H9 (cell line): ENCODE measurements at regions not wholly inside any gene's neighbourhood (a gene's known extent, or its start where the extent isn't known, plus 50 kb on each side); places are given as distances from the start of the nearest gene placed in this dataset.

ENCODE experiments used
- DNase-seq: peaks from one replicate; pipeline ENCODE4 v3.0.0-alpha.2; 2017
- H2AFZ ChIP-seq: one replicate; pipeline ENCODE4 v1.6.1; 2013; ENCODE audit warnings: mild to moderate bottlenecking, low read length, control low read depth, moderate library complexity
- H2AK5ac ChIP-seq: 2 replicates; pipeline ENCODE4 v1.6.1; 2013; ENCODE audit warnings: low read length, control low read depth, mixed read lengths; ENCODE audit not compliant: insufficient read length
- H2BK120ac ChIP-seq: one replicate; pipeline ENCODE4 v1.6.1; 2013; ENCODE audit warnings: low read depth, mild to moderate bottlenecking, low read length, control low read depth, inconsistent platforms; ENCODE audit not compliant: poor library complexity, severe bottlenecking
- H2BK12ac ChIP-seq: 2 replicates; pipeline ENCODE4 v1.6.1; 2013; ENCODE audit warnings: low read length, control low read depth, mixed read lengths, low read depth; ENCODE audit not compliant: insufficient read length
- H2BK15ac ChIP-seq: 2 replicates; pipeline ENCODE4 v1.6.1; 2013; ENCODE audit warnings: low read depth, low read length, control low read depth
- H2BK20ac ChIP-seq: one replicate; pipeline ENCODE4 v1.6.1; 2013; ENCODE audit warnings: low read depth, mild to moderate bottlenecking, low read length, control low read depth, inconsistent platforms; ENCODE audit not compliant: poor library complexity, severe bottlenecking
- H2BK5ac ChIP-seq: 2 replicates; pipeline ENCODE4 v1.6.1; 2013; ENCODE audit warnings: low read length, control low read depth, mixed read lengths; ENCODE audit not compliant: insufficient read length
- H3K14ac ChIP-seq: 2 replicates; pipeline ENCODE4 v1.6.1; 2013; ENCODE audit warnings: low read length, control low read depth; ENCODE audit not compliant: insufficient read depth
- H3K18ac ChIP-seq: 2 replicates; pipeline ENCODE4 v1.6.1; 2013; ENCODE audit warnings: low read depth, mild to moderate bottlenecking, mixed read lengths, low read length, control low read depth; ENCODE audit not compliant: insufficient read length
- H3K23ac ChIP-seq: 2 replicates; pipeline ENCODE4 v1.6.1; 2013; ENCODE audit warnings: low read length, control low read depth, mixed read lengths, low read depth; ENCODE audit not compliant: insufficient read length
- H3K23me2 ChIP-seq: 2 replicates; pipeline ENCODE4 v1.6.1; 2013; ENCODE audit warnings: low read depth, mild to moderate bottlenecking, mixed read lengths, low read length, control low read depth; ENCODE audit not compliant: insufficient read length, poor library complexity, severe bottlenecking
- H3K27ac ChIP-seq: 2 replicates; pipeline ENCODE4 v1.5.1; 2013; ENCODE audit warnings: low read length, control low read depth, mixed read lengths, low read depth; ENCODE audit not compliant: insufficient read length
- H3K27me3 ChIP-seq: 2 replicates; pipeline ENCODE4 v1.6.1; 2013; ENCODE audit warnings: low read length, control low read depth, inconsistent platforms; ENCODE audit not compliant: insufficient read depth
- H3K4ac ChIP-seq: 2 replicates; pipeline ENCODE4 v1.6.1; 2013; ENCODE audit warnings: low read depth, mild to moderate bottlenecking, control low read depth, inconsistent platforms, low read length, moderate library complexity
- H3K4me1 ChIP-seq: 2 replicates; pipeline ENCODE4 v1.6.1; 2013; ENCODE audit warnings: low read length, control low read depth, inconsistent platforms; ENCODE audit not compliant: insufficient read depth
- H3K4me2 ChIP-seq: 2 replicates; pipeline ENCODE4 v1.6.1; 2013; ENCODE audit warnings: low read length, control low read depth, mixed read lengths; ENCODE audit not compliant: insufficient read length, insufficient read depth
- H3K56ac ChIP-seq: 2 replicates; pipeline ENCODE4 v1.6.1; 2013; ENCODE audit warnings: low read depth, mild to moderate bottlenecking, mixed read lengths, low read length, control low read depth; ENCODE audit not compliant: insufficient read length
- H3K79me1 ChIP-seq: 2 replicates; pipeline ENCODE4 v1.6.1; 2013; ENCODE audit warnings: low read depth, mild to moderate bottlenecking, moderate library complexity, low read length, control low read depth, inconsistent platforms; ENCODE audit not compliant: insufficient read depth, poor library complexity, severe bottlenecking
- H3K79me2 ChIP-seq: 2 replicates; pipeline ENCODE4 v1.6.1; 2013; ENCODE audit warnings: low read length, control low read depth, inconsistent platforms; ENCODE audit not compliant: insufficient read depth
- H3K9ac ChIP-seq: 2 replicates; pipeline ENCODE4 v1.6.1; 2013; ENCODE audit warnings: low read length, control low read depth, mixed read lengths; ENCODE audit not compliant: insufficient read length; ENCODE audit errors: extremely low read depth
- H3K9me3 ChIP-seq: one replicate; pipeline ENCODE4 v1.6.1; 2013; ENCODE audit warnings: low read depth, low read length, inconsistent platforms; ENCODE audit not compliant: control insufficient read depth
- H3T11ph ChIP-seq: one replicate; pipeline ENCODE4 v1.6.1; 2013; ENCODE audit warnings: mild to moderate bottlenecking, low read length, control low read depth, inconsistent platforms
- H4K20me1 ChIP-seq: one replicate; pipeline ENCODE4 v1.6.1; 2013; ENCODE audit not compliant: control insufficient read depth, insufficient read length, insufficient read depth
- H4K5ac ChIP-seq: 2 replicates; pipeline ENCODE4 v1.6.1; 2013; ENCODE audit warnings: low read depth, mild to moderate bottlenecking, mixed read lengths, low read length, control low read depth; ENCODE audit not compliant: insufficient read length
- H4K8ac ChIP-seq: replicated peaks from 2 replicates; pipeline ENCODE4 v1.6.1; 2013; ENCODE audit warnings: low read length, control low read depth, mixed read lengths, low read depth; ENCODE audit not compliant: insufficient read length
- H4K91ac ChIP-seq: 2 replicates; pipeline ENCODE4 v1.6.1; 2013; ENCODE audit warnings: low read depth, mild to moderate bottlenecking, moderate library complexity, mixed read lengths, low read length, control low read depth; ENCODE audit not compliant: insufficient read length
- H3K27ac Mint-ChIP-seq, 3 experiments: 2 replicates in 2 of 3; 3 replicates in 1 of 3; pipeline ENCODE4 v1.8.0; 2020 to 2021; ENCODE audit warnings: mixed read lengths in 3 of 3, mild to moderate bottlenecking in 1 of 3, moderate library complexity in 1 of 3
- H3K27me3 Mint-ChIP-seq: 2 replicates; pipeline ENCODE4 v1.8.0; 2021; ENCODE audit warnings: low read depth, mild to moderate bottlenecking, moderate library complexity, mixed read lengths
- H3K36me3 Mint-ChIP-seq, 3 experiments: 2 replicates in 2 of 3; 3 replicates in 1 of 3; pipeline ENCODE4 v1.8.0; 2020 to 2021; ENCODE audit warnings: low read depth in 3 of 3, mixed read lengths in 3 of 3; ENCODE audit not compliant: insufficient read depth in 1 of 3
- H3K4me1 Mint-ChIP-seq, 2 experiments: 2 replicates each; pipeline ENCODE4 v1.8.0; 2020; ENCODE audit warnings: mixed read lengths in 2 of 2
- H3K4me3 Mint-ChIP-seq, 2 experiments: 2 replicates in 1 of 2; 3 replicates in 1 of 2; pipeline ENCODE4 v1.8.0; 2020 to 2021; ENCODE audit warnings: mild to moderate bottlenecking in 2 of 2, mixed read lengths in 2 of 2, moderate library complexity in 1 of 2
- H3K9me3 Mint-ChIP-seq, 2 experiments: 2 replicates in 1 of 2; 3 replicates in 1 of 2; pipeline ENCODE4 v1.8.0; 2020; ENCODE audit warnings: mild to moderate bottlenecking in 2 of 2, mixed read lengths in 2 of 2, moderate library complexity in 1 of 2
- CTCF ChIP-seq: fragments of 200-600 bp; sonication (generic); conservative IDR thresholded peaks from 3 replicates; pipeline ENCODE4 v1.8.0; 2021; ENCODE audit warnings: antibody characterized with exemption, mild to moderate bottlenecking
- WGBS: extraction: QIAGEN DNeasy Blood & Tissue Kit; methylation state at CpG from one replicate; pipeline ENCODE4 v1.1.7; 2013; ENCODE audit warnings: missing lambda C conversion rate, low lambda C conversion rate, mixed read lengths; ENCODE audit not compliant: insufficient read length; ENCODE audit errors: extremely low coverage; 5-methylcytosine and 5-hydroxymethylcytosine counted together

GRCh38 chr2:207394203-207394781, 135.5 kb upstream of the CREB1 start:
- no peak overlapping the region for H3K4me3 Mint-ChIP-seq
- H3K9me3 Mint-ChIP-seq = no peaks in the 10 kb centered on the region; a peak in 1 of 5 replicates
- H3K56ac ChIP-seq = no peak overlapping the region
- no peak for TF ChIP-seq CTCF
- H3K4me2 ChIP-seq = no peak overlapping the region
- H3K79me2 ChIP-seq = no peaks in the 10 kb centered on the region
- H3K18ac ChIP-seq = no peak overlapping the region
- no peaks in the 10 kb centered on the region for H4K20me1 ChIP-seq
- H2AFZ ChIP-seq = no peak overlapping the region
- peaks cover 0 to 3% (median 0%) of the 10 kb centered on the region in 3 experiments; a peak in 1 of 7 replicates for H3K36me3 Mint-ChIP-seq
- H3K27ac Mint-ChIP-seq = peak overlapping the region in 1 of 3 experiments; percentile 52; a peak in 1 of 7 replicates
- H2BK20ac ChIP-seq = no peak overlapping the region
- no peak overlapping the region for H2BK15ac ChIP-seq
- DNase-seq = no peak
- no peak overlapping the region for H4K5ac ChIP-seq
- no peaks in the 10 kb centered on the region for H3K23me2 ChIP-seq
- H4K91ac ChIP-seq = no peak overlapping the region
- no peak overlapping the region for H2BK120ac ChIP-seq
- H3K27ac ChIP-seq = no peak overlapping the region
- no CpG with 5 or more reads among the region's 4 CpGs for WGBS
- H2BK12ac ChIP-seq = no peak overlapping the region
- H3K9ac ChIP-seq = no peak overlapping the region
- no peak overlapping the region for H2BK5ac ChIP-seq
- no peaks in the 10 kb centered on the region for H3K27me3 ChIP-seq
- no peaks in the 10 kb centered on the region for H3K4me1 ChIP-seq
- no peaks in the 10 kb centered on the region for H3K79me1 ChIP-seq
- H3T11ph ChIP-seq = no peak overlapping the region
- no peak overlapping the region for H3K4ac ChIP-seq
- no peaks in the 10 kb centered on the region for H3K27me3 Mint-ChIP-seq
- H4K8ac ChIP-seq = no peak overlapping the region
- H3K4me1 Mint-ChIP-seq = peaks cover 19 to 20% of the 10 kb centered on the region in 2 experiments
- no peak overlapping the region for H3K14ac ChIP-seq
- no peaks in the 10 kb centered on the region for H3K9me3 ChIP-seq
- no peak overlapping the region for H3K23ac ChIP-seq
- no peak overlapping the region for H2AK5ac ChIP-seq
